HEK293 (cell line): ENCODE measurements at regions not wholly inside any gene's neighbourhood (a gene's known extent, or its start where the extent isn't known, plus 50 kb on each side); places are given as distances from the start of the nearest gene placed in this dataset.

Source experiments
- MEIS1 ChIP-seq: sonication (generic); formaldehyde crosslinking; IDR thresholded peaks from 2 replicates; pipeline ENCODE4 v1.8.1; 2022; ENCODE audit warnings: missing genetic modification reagents, mild to moderate bottlenecking, borderline replicate concordance
- MYNN ChIP-seq: fragments of 450-650 bp; formaldehyde crosslinking; IDR thresholded peaks from 2 replicates; pipeline ENCODE4 v1.5.1; 2016; ENCODE audit warnings: missing biosample characterization, missing genetic modification characterization, borderline replicate concordance
- ZBTB1 ChIP-seq: fragments of 450-650 bp; formaldehyde crosslinking; IDR thresholded peaks from 2 replicates; pipeline ENCODE4 v1.5.1; 2016; ENCODE audit warnings: missing biosample characterization, missing genetic modification characterization
- ZNF175 ChIP-seq: fragments of 450-650 bp; formaldehyde crosslinking; IDR thresholded peaks from 2 replicates; pipeline ENCODE4 v1.5.1; 2016; ENCODE audit warnings: missing biosample characterization, missing genetic modification characterization
- ZNF274 ChIP-seq, 2 experiments: fragments of 200-500 bp in 1 of 2; fragments of 450-650 bp in 1 of 2; sonication (Bioruptor generic) in 1 of 2; formaldehyde crosslinking in 1 of 2; IDR thresholded peaks; 2 replicates each; pipeline versions ENCODE4 v1.5.1 to v1.6.1; 2014 to 2016; ENCODE audit warnings: borderline replicate concordance in 1 of 2, inconsistent platforms in 1 of 2, low read length in 1 of 2, missing biosample characterization in 1 of 2, missing genetic modification characterization in 1 of 2
- ZNF311 ChIP-seq: fragments of 450-650 bp; formaldehyde crosslinking; IDR thresholded peaks from 2 replicates; pipeline ENCODE4 v1.5.1; 2017; ENCODE audit warnings: missing biosample characterization, missing genetic modification characterization, borderline replicate concordance
- ZNF354C ChIP-seq: fragments of 450-650 bp; formaldehyde crosslinking; IDR thresholded peaks from 2 replicates; pipeline ENCODE4 v1.5.1; 2016; ENCODE audit warnings: missing biosample characterization, missing genetic modification characterization, low read depth, borderline replicate concordance
- ZNF571 ChIP-seq: fragments of 450-650 bp; formaldehyde crosslinking; IDR thresholded peaks from 2 replicates; pipeline ENCODE4 v1.5.0; 2017; ENCODE audit warnings: missing biosample characterization, missing genetic modification characterization
- ZNF621 ChIP-seq: fragments of 450-650 bp; formaldehyde crosslinking; IDR thresholded peaks from 2 replicates; pipeline ENCODE4 v1.5.1; 2017; ENCODE audit warnings: missing biosample characterization, missing genetic modification characterization
- ZNF660 ChIP-seq: fragments of 450-650 bp; IDR thresholded peaks from 2 replicates; pipeline ENCODE4 v1.5.1; 2018; ENCODE audit warnings: missing biosample characterization, mild to moderate bottlenecking, missing genetic modification characterization
- TF ChIP-seq, protein P1 (sequence below): fragments of 450-650 bp; formaldehyde crosslinking; IDR thresholded peaks from 2 replicates; pipeline ENCODE4 v1.5.1; 2016; ENCODE audit warnings: missing biosample characterization, missing genetic modification characterization
- TF ChIP-seq, protein P2 (sequence below): fragments of 450-650 bp; formaldehyde crosslinking; IDR thresholded peaks from 2 replicates; pipeline ENCODE4 v1.5.1; 2016; ENCODE audit warnings: missing biosample characterization, missing genetic modification characterization

- TF ChIP-seq ZNF274 (IDR thresholded peaks at IDR 0.05; ENCODE audit: low read length) (no peak), ZNF274 (tag by site-specific recombination; IDR thresholded peaks at IDR 0.05; ENCODE audit: borderline replicate concordance) (no peak), ZNF311 (no peak), ZNF621 (tag by site-specific recombination) (no peak), MYNN (no peak), ZNF660 (tag by site-specific recombination) (no peak), MEIS1 (CRISPR knock-in tag) (no peak), ZNF175 (tag by site-specific recombination) (no peak), ZNF571 (tag by site-specific recombination) (no peak), ZNF354C (tag by site-specific recombination) (no peak), ZBTB1 (no peak)
- TF ChIP-seq, protein P1, sequence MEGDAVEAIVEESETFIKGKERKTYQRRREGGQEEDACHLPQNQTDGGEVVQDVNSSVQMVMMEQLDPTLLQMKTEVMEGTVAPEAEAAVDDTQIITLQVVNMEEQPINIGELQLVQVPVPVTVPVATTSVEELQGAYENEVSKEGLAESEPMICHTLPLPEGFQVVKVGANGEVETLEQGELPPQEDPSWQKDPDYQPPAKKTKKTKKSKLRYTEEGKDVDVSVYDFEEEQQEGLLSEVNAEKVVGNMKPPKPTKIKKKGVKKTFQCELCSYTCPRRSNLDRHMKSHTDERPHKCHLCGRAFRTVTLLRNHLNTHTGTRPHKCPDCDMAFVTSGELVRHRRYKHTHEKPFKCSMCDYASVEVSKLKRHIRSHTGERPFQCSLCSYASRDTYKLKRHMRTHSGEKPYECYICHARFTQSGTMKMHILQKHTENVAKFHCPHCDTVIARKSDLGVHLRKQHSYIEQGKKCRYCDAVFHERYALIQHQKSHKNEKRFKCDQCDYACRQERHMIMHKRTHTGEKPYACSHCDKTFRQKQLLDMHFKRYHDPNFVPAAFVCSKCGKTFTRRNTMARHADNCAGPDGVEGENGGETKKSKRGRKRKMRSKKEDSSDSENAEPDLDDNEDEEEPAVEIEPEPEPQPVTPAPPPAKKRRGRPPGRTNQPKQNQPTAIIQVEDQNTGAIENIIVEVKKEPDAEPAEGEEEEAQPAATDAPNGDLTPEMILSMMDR (tag by site-specific recombination), result no peak
- TF ChIP-seq, protein P2, sequence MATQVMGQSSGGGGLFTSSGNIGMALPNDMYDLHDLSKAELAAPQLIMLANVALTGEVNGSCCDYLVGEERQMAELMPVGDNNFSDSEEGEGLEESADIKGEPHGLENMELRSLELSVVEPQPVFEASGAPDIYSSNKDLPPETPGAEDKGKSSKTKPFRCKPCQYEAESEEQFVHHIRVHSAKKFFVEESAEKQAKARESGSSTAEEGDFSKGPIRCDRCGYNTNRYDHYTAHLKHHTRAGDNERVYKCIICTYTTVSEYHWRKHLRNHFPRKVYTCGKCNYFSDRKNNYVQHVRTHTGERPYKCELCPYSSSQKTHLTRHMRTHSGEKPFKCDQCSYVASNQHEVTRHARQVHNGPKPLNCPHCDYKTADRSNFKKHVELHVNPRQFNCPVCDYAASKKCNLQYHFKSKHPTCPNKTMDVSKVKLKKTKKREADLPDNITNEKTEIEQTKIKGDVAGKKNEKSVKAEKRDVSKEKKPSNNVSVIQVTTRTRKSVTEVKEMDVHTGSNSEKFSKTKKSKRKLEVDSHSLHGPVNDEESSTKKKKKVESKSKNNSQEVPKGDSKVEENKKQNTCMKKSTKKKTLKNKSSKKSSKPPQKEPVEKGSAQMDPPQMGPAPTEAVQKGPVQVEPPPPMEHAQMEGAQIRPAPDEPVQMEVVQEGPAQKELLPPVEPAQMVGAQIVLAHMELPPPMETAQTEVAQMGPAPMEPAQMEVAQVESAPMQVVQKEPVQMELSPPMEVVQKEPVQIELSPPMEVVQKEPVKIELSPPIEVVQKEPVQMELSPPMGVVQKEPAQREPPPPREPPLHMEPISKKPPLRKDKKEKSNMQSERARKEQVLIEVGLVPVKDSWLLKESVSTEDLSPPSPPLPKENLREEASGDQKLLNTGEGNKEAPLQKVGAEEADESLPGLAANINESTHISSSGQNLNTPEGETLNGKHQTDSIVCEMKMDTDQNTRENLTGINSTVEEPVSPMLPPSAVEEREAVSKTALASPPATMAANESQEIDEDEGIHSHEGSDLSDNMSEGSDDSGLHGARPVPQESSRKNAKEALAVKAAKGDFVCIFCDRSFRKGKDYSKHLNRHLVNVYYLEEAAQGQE (tag by site-specific recombination), result no peak
Observed at GRCh38 chr5:89407054-89407453, 524.1 kb upstream of the MEF2C start.
